ENCODE measurements at regions not wholly inside any gene's neighbourhood (a gene's known extent, or its start where the extent isn't known, plus 50 kb on each side); places are given as distances from the start of the nearest gene placed in this dataset.

DNA sequence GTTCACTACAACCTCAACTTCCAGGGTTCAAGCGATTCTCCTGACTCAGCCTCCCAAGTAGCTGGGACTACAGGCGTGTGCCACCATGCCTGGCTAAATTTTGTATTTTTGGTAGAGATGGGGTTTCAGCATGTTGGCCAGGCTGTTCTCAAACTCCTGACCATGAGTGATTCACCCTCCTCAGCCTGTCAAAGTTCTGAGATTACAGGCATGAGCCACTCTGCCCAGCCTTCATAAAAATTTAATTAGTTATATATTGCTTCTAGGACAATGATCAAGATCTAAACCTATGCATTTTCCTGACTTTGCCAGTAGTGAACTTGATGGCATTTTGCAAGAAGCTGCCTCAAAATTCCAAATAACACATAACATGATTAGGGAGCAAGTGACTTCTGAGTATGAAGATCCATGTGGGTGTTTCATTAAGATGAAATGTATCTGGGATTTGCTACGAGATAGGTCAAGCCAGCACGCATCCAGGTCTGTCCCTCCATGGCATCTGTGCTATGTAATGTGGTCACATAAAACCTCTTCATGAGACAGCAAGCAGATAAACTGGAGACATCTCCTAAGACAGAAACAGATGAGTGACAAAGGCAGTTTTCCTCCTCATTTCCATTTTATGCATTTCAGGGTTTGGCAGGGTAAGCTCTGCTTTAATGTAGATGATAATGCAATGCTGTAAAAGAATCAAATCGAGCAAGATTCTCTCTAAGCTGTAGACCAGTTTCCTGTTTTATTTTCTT lies 319.4 kb upstream of the ATP2B1 start:
- TF ChIP-seq, protein P1, sequence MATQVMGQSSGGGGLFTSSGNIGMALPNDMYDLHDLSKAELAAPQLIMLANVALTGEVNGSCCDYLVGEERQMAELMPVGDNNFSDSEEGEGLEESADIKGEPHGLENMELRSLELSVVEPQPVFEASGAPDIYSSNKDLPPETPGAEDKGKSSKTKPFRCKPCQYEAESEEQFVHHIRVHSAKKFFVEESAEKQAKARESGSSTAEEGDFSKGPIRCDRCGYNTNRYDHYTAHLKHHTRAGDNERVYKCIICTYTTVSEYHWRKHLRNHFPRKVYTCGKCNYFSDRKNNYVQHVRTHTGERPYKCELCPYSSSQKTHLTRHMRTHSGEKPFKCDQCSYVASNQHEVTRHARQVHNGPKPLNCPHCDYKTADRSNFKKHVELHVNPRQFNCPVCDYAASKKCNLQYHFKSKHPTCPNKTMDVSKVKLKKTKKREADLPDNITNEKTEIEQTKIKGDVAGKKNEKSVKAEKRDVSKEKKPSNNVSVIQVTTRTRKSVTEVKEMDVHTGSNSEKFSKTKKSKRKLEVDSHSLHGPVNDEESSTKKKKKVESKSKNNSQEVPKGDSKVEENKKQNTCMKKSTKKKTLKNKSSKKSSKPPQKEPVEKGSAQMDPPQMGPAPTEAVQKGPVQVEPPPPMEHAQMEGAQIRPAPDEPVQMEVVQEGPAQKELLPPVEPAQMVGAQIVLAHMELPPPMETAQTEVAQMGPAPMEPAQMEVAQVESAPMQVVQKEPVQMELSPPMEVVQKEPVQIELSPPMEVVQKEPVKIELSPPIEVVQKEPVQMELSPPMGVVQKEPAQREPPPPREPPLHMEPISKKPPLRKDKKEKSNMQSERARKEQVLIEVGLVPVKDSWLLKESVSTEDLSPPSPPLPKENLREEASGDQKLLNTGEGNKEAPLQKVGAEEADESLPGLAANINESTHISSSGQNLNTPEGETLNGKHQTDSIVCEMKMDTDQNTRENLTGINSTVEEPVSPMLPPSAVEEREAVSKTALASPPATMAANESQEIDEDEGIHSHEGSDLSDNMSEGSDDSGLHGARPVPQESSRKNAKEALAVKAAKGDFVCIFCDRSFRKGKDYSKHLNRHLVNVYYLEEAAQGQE (IDR thresholded peaks at IDR 0.05): no peak
- TF ChIP-seq YY1 (IDR thresholded peaks at IDR 0.05) (no peak), CTCF (IDR thresholded peaks at IDR 0.05; ENCODE audit: low read depth, low read length, missing input control) (no peak), MAX (IDR thresholded peaks at IDR 0.05) (no peak), RAD21 (IDR thresholded peaks at IDR 0.05) (no peak), EGR1 (IDR thresholded peaks at IDR 0.05; ENCODE audit: low read depth in 2 of 2) (no peak), JUND (IDR thresholded peaks at IDR 0.05) (no peak), TAF1 (conservative IDR thresholded peaks at IDR 0.05) (no peak), SP1 (IDR thresholded peaks at IDR 0.05) (no peak), GABPA (IDR thresholded peaks at IDR 0.05 in 1 of 2, conservative IDR thresholded peaks at IDR 0.05 in 1 of 2) (no peak), FOXA1 (IDR thresholded peaks at IDR 0.05) (no peak)
- TF ChIP-seq, protein P2, sequence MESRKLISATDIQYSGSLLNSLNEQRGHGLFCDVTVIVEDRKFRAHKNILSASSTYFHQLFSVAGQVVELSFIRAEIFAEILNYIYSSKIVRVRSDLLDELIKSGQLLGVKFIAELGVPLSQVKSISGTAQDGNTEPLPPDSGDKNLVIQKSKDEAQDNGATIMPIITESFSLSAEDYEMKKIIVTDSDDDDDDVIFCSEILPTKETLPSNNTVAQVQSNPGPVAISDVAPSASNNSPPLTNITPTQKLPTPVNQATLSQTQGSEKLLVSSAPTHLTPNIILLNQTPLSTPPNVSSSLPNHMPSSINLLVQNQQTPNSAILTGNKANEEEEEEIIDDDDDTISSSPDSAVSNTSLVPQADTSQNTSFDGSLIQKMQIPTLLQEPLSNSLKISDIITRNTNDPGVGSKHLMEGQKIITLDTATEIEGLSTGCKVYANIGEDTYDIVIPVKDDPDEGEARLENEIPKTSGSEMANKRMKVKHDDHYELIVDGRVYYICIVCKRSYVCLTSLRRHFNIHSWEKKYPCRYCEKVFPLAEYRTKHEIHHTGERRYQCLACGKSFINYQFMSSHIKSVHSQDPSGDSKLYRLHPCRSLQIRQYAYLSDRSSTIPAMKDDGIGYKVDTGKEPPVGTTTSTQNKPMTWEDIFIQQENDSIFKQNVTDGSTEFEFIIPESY (IDR thresholded peaks at IDR 0.05): no peak
